RPMI7951 (cell line): ENCODE measurements at regions not wholly inside any gene's neighbourhood (a gene's known extent, or its start where the extent isn't known, plus 50 kb on each side); places are given as distances from the start of the nearest gene placed in this dataset.

Source experiments
- DNase-seq: peaks from one replicate; pipeline ENCODE4 v3.0.0-alpha.2; 2012; ENCODE audit warnings: low read depth

- DNase-seq = no peak
Observed at GRCh38 chr18:29250259-29250658, 1073.3 kb upstream of the CDH2 start.

GRCh38 chr18:29248805-29249204 is 1071.9 kb upstream of the CDH2 start:
- no peak for DNase-seq

GRCh38 chr18:29241199-29241598 is 1064.3 kb upstream of the CDH2 start:
- DNase-seq = no peak

GRCh38 chr18:29234751-29235150 is 1057.8 kb upstream of the CDH2 start:
- no peak for DNase-seq

GRCh38 chr18:29226213-29226612 is 1049.3 kb upstream of the CDH2 start:
- DNase-seq = no peak

GRCh38 chr18:29225351-29225750 is 1048.4 kb upstream of the CDH2 start:
- no peak for DNase-seq

- no peak for DNase-seq
Observed at GRCh38 chr18:29218091-29218490, 1041.2 kb upstream of the CDH2 start.

- DNase-seq = no peak
Observed at GRCh38 chr18:29217124-29217915, 1040.4 kb upstream of the CDH2 start.

- DNase-seq = no peak
Observed at GRCh38 chr18:29198834-29199233, 1021.9 kb upstream of the CDH2 start.

GRCh38 chr18:29196307-29196706 is 1019.4 kb upstream of the CDH2 start:
- no peak for DNase-seq

GRCh38 chr18:29191263-29191662 is 1014.3 kb upstream of the CDH2 start:
- DNase-seq = peak; percentile 32

GRCh38 chr18:29188760-29189159 is 1011.8 kb upstream of the CDH2 start:
- DNase-seq = no peak

GRCh38 chr18:29185801-29186200 is 1008.9 kb upstream of the CDH2 start:
- no peak for DNase-seq

- peak; percentile 67 for DNase-seq
Observed at GRCh38 chr18:29184654-29185053, 1007.7 kb upstream of the CDH2 start.

- peak; percentile 79 for DNase-seq
Observed at GRCh38 chr18:29181151-29181901, 1004.4 kb upstream of the CDH2 start.

- no peak for DNase-seq
Observed at GRCh38 chr18:29176681-29177080, 999.8 kb upstream of the CDH2 start.

- DNase-seq = no peak
Observed at GRCh38 chr18:29174891-29175290, 998.0 kb upstream of the CDH2 start.

- no peak for DNase-seq
Observed at GRCh38 chr18:29172756-29173067, 995.8 kb upstream of the CDH2 start.

GRCh38 chr18:29171892-29172755 is 995.2 kb upstream of the CDH2 start:
- DNase-seq = no peak

GRCh38 chr18:29169599-29169998 is 992.7 kb upstream of the CDH2 start:
- DNase-seq = no peak

- DNase-seq = peak; percentile 85
Observed at GRCh38 chr18:29164993-29165599, 988.2 kb upstream of the CDH2 start.
